ENCODE measurements at regions not wholly inside any gene's neighbourhood (a gene's known extent, or its start where the extent isn't known, plus 50 kb on each side); places are given as distances from the start of the nearest gene placed in this dataset.
"Not testable (repeated sequence)": the region's sequence is repeated elsewhere in the genome, so short reads cannot be mapped to it uniquely, and the experiment has no call there.

- no peak for DNase-seq
These were observed 251.4 kb downstream of the SOX9 start for GRCh38 chr17:72372185-72372584.

GRCh38 chr17:72373910-72374741 is 253.3 kb downstream of the SOX9 start:
- DNase-seq: no peak

GRCh38 chr17:72376526-72377345 is 255.9 kb downstream of the SOX9 start:
- no peak for DNase-seq

GRCh38 chr17:72378414-72379390 is 257.9 kb downstream of the SOX9 start:
- no peak for DNase-seq

GRCh38 chr17:72379516-72379915 is 258.7 kb downstream of the SOX9 start:
- no peak for DNase-seq

- no peak for DNase-seq
These were observed 259.3 kb downstream of the SOX9 start for GRCh38 chr17:72380120-72380519.

- no peak for DNase-seq
These were observed 259.9 kb downstream of the SOX9 start for GRCh38 chr17:72380737-72381136.

GRCh38 chr17:72381597-72382397 is 261.0 kb downstream of the SOX9 start:
- peak; percentile 33 for DNase-seq

GRCh38 chr17:72382971-72383722 is 262.3 kb downstream of the SOX9 start:
- DNase-seq: no peak

- no peak for DNase-seq
These were observed 264.7 kb downstream of the SOX9 start for GRCh38 chr17:72385475-72385874.

GRCh38 chr17:72386173-72386572 is 265.4 kb downstream of the SOX9 start:
- DNase-seq: not testable (repeated sequence)

GRCh38 chr17:72386619-72387237 is 265.9 kb downstream of the SOX9 start:
- no peak for DNase-seq

- no peak for DNase-seq
These were observed 266.7 kb downstream of the SOX9 start for GRCh38 chr17:72387487-72387886.

GRCh38 chr17:72387969-72388368 is 267.1 kb downstream of the SOX9 start:
- no peak for DNase-seq

- no peak for DNase-seq
These were observed 268.1 kb downstream of the SOX9 start for GRCh38 chr17:72388765-72389473.

- no peak for DNase-seq
These were observed 270.1 kb downstream of the SOX9 start for GRCh38 chr17:72390675-72391508.

GRCh38 chr17:72392056-72393010 is 271.5 kb downstream of the SOX9 start:
- DNase-seq: peak; percentile 92

- DNase-seq: no peak
These were observed 272.7 kb downstream of the SOX9 start for GRCh38 chr17:72393553-72393952.
